Neural progenitor cell (in vitro differentiated cells): ENCODE measurements at regions not wholly inside any gene's neighbourhood (a gene's known extent, or its start where the extent isn't known, plus 50 kb on each side); places are given as distances from the start of the nearest gene placed in this dataset.

ENCODE experiments used
- CTCF ChIP-seq: fragments of 200-600 bp; sonication (generic); IDR thresholded peaks from 2 replicates; pipeline ENCODE4 v1.5.1; 2017; ENCODE audit warnings: antibody characterized with exemption, mild to moderate bottlenecking
- EZH2phosphoT487 ChIP-seq: fragments of 200-600 bp; sonication (generic); IDR thresholded peaks from 2 replicates; pipeline ENCODE4 v1.6.1; 2017; ENCODE audit warnings: antibody characterized with exemption

GRCh38 chr14:104503691-104504090, 75.9 kb upstream of the C14orf180 start:
- TF ChIP-seq CTCF (no peak), EZH2phosphoT487 (no peak)
